ENCODE measurements at regions not wholly inside any gene's neighbourhood (a gene's known extent, or its start where the extent isn't known, plus 50 kb on each side); places are given as distances from the start of the nearest gene placed in this dataset.

- no peak for TF ChIP-seq EZH2phosphoT487 (IDR thresholded peaks at IDR 0.05; ENCODE audit: insufficient read depth, low read depth)
- no peak for TF ChIP-seq EZH2 (IDR thresholded peaks at IDR 0.05; ENCODE audit: insufficient read depth, poor library complexity, severe bottlenecking)
Measured at GRCh38 chr3:20673866-20674265, 487.9 kb upstream of the SGO1 start.
